ENCODE measurements at regions not wholly inside any gene's neighbourhood (a gene's known extent, or its start where the extent isn't known, plus 50 kb on each side); places are given as distances from the start of the nearest gene placed in this dataset.

DNA sequence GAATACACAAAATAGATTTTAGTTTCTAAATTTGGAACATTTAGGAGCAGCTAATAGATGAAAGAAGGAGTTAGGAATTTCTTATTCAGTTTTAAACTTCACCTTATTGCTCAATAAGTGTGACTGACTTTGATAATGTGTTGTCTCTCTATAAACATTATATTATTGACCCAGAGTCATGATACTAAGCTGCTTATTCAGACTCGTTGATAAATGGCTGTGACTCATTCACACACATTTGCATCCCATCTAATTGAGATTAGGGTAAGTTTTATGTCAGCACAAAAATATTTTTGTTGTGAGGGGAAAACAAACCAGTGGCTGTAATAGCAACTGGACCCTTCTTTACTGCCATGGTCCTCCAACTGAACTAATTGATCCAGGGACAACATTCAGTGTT is 137.6 kb downstream of the GOLIM4 start:
- DNase-seq = no peak

DNA sequence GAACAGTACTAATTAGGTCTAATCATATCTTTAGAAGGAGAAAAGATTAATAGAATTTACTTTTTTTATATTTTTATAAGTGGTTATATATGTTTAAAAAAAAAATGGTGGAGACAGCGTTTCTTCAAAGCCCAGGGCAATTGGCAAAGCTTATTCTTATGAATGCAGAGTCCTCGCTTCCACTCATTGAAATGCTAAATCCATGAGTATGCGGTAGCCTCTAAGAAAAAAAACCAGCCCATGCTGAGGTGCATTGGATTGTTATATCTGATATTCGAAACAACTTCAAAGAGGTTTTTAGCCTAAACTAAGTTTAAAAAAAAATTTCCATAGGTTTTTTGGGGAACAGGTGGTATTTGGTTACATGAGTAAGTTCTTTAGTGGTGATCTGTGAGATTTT is 142.8 kb downstream of the GOLIM4 start:
- DNase-seq = no peak

DNA sequence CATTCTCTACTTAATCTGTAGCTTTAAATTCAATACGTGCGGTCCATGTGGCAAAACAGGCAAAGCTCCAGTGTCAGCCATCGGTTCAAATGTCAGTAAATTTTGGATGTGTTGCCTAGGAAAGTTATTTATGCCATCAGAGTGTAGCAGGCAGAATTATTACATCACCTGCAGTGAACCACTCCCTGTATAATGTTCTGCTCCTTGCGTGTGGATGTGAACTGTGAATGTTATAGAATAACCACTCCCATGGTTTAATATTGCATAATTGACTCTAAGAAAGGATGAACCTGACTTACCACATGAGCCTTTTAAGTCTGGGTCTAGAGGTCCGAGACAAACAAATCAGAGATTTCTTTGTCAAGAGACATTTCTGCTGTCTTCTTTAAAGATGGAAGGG is 145.5 kb downstream of the GOLIM4 start:
- no peak for DNase-seq

DNA sequence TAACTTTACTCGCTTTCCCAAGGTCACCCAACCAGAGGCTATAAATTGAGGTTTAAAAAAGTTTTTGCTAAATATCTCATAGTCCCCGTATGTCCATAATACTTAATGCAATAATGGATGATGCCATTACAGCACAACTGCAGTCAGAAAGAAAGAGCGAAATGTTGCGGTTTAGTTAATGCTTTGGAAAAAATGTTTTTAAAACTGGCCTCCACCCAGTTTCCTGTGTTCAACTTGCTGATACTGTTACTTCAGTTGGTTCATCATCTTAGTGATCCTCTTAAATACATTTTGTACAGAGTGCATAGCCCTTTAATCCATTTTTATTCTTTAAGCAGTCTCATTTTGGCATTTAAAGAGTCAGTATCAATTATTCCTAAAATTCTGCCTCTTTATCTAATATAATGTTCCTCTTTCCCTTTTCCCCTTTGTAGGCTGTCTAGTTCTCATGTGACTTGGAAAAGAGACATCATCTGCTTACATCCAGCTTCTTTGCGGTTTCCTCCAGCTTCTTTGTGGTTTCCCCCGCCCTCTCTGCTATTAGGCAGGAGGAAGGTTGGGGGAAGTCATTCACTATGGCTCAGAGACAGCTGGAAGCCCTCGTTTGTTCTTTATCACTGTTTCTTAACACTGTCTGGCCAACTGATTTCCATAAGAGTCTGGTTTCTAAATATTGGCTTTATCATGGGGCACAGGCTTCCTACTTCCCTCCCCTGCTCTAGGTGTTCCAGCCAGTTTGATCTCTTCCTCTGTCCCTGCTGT is 154.3 kb downstream of the GOLIM4 start:
- no peak for DNase-seq

DNA sequence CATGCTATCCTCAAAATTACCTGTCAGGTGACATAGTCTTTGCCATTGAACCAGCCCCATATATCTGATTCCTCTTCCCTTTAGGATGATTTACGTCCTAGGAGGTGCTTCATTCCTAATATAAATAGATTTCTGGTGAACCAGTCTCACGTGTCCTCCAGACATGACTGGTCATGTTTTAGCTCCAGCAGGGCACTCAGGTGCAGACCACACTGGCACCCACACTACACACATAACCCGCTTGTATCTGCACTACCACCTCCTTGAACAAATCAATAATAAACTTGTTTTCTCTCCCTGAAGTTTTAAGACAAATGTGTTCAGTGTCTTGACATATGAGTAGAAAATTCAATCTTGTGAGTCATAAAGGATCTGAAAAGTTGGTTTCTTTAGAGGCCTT is 155.5 kb downstream of the GOLIM4 start:
- DNase-seq = no peak

DNA sequence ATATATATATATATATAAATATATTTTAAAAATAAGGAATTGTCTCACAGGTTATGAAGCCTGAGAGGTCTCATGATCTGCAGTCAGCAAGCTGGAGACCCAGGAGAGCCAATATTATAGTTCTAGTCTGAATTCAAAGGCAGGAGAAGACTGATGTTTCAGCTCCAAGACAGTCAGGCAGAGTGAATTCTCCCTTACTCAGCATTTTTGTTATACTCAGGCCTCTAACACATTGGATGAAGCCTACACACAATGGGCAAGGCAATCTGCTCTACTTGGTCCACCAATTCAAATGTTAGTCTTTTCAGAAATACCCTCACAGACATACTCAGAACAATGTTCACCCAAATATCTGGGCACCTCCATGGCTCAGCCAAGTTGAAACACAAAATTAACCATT is 157.2 kb downstream of the GOLIM4 start:
- no peak for DNase-seq

DNA sequence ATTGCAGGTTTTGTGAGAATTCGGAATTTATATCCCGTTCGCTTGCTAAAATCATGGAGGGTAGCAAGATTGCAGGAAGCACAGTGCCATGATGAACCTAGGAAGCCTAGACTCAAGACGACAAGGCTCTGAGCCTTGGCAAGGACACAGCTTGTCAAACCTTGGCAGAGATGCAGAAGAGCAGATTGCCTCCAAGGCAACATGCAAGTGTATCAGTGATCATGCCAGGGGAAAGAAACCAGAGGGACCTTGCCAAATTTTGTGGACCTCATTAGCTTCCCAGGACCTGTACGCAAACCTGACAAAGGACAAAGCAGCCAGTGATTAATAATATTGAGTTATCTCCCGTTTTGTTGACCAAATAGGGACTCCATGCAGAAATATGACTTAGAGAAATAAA is 159.7 kb downstream of the GOLIM4 start:
- no peak for DNase-seq

DNA sequence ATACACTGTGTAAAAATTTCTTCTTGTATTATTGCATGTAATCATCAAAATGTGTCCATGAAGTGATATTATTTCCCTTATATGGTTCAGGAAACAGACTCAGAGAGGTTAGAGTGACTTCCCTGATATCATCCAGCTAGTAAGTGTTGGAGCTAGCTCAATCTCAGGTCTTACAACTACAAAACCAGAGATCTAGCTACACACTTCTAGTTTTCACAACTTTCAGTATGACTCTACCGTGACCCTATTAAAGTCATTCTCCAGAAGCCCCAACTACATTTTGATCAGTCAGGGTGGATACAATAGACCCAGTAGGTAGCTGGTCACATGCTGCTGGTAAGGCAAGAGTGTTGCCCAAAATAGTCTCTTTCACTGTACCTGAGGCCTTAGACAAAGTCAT is 165.3 kb downstream of the GOLIM4 start:
- DNase-seq = no peak

DNA sequence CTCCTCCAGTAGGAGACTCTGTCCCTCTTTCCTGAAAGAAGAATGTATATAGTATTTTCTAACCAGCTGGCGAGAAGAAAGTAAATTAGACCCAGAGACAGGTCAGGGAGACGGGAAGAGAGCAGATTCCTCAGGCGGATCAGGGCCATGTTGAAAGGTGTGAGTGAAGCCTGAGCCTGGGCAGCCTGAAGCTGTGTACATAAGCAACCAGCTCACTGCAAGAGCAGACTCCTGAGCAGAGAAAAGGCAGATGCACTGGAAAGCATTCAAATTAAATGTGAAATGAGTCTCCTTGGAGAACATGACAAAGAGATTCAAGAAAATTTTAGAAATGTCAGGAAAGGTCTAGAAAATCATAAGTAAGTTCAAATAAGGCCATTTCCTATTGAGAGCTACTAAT is 165.8 kb downstream of the GOLIM4 start:
- no peak for DNase-seq

DNA sequence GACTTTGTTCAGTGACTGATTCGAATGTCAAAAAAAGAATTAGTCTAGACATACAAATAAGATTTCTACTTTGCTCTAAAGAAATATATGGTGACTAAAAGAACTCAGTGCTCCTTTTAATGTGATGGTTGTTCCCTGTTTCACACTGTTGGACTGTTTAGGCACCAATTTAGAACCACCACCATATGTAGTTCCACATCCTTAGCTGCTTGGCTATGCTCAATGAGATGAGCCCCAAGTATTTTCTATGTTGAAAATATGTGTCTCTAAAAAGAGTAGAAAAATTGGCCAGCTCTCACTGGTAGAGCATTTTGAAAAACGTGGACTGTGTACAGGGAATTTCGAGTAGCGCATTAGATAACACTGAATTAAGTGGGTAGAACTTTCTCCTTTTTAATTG is 167.3 kb downstream of the GOLIM4 start:
- DNase-seq = no peak

DNA sequence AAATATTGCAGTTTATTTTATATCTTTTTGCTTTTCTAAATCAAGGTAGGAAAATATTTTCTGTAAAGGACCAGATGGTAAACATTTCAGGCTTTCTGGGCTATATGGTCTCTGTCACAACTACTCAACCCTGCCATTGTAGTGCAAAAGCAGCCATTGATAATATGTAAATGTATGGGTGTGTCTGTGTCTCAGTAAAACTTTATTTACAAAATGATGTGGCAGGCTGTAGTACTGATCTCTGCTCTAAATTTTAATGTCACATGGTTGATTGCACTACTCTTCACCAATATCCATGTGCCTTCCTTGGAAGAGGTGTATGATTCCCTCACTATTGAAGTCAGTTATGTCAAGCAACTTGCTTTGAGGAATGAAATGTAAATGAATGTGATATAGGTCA is 175.0 kb downstream of the GOLIM4 start:
- DNase-seq = no peak

DNA sequence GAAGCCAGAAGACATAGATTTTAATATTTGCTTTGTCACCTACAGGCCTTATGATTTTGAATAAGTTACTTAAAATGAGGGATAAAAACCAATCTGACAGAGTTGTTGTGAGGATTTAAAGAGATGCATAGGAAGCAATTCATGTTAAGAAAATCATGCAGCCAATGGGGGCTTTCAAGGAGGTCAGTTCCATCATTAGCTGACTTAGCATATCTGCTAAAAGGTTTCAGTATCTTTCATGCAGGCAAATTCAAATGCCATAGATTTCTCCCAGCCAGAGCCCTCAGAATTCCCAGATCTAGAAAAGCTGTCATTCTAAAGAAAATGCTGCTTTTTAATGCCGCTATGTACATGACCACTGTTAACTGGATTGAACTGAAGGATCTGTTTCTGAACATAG is 176.1 kb downstream of the GOLIM4 start:
- DNase-seq = no peak

DNA sequence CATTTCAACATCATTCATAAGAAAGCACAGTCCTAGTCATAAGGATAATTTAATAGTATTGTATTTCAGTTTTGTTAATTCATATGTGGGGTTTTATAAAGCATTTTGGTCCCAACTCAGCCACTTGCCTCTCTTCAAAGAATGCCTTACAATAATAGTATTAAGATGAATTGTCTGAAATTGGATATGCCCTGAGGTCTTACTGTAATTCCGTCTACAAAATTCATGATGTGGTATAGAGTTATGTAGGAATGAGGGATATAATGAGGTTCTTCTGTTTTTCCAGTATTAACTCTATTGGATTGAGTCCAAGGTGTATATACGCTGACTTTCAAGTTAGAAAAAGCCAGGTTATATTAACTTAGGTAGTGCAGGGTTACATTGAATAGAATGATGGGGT is 177.0 kb downstream of the GOLIM4 start:
- no peak for DNase-seq

DNA sequence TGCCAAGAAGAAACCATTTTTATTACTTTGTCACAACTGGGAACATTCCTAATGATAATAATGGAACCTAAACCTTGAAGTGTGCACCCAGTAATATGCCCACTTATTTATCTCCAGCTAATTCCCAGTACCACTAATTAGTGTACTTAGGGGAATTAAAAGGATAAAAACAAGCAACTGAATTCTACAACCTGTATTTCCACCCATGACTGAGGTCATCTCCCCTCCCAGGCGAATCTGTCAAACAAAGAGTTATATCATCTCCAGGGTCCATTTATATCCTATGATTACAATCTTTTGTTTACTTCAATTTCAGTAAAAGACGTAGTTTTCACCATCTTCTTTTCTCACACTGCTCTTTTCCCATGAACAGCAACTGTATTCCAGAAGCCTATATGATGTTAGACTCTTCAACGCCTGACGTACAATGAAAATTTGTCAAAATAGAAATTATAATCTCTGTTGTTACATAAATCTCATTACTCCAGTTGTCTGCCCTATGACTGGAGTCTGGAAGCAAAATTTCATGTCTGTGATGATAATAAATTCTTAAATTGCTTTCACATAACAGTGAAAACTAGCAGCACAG is 177.6 kb downstream of the GOLIM4 start:
- no peak for DNase-seq

DNA sequence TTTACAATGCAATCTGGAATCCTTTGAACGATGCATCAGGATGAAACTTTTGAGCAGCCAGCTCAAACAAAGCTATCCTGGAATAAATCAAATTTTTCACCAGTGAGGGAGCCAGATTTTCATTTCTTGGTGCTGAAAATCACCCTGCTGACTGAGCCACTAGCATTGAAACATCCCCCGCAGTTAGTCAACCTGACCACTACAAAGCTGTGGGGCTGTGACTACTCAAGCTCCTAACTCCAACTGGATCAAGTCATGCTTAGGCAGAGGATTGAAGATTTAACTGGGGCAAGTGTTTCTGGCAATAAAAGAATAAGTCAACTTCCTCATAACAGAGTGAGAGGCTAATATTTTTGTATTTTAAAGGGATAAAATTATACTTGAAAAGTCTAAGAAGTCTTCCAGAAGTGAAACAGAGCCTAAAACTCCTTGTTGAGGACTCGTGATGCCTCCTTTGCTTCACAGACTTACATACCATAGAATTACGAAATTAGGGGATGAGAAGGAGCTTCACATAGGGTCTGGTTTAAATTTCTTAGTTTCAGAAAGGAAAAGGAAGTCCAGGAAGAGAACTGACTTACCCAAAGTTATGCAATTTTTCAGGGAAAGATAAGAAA is 177.8 kb downstream of the SERPINI1 start:
- DNase-seq = no peak

DNA sequence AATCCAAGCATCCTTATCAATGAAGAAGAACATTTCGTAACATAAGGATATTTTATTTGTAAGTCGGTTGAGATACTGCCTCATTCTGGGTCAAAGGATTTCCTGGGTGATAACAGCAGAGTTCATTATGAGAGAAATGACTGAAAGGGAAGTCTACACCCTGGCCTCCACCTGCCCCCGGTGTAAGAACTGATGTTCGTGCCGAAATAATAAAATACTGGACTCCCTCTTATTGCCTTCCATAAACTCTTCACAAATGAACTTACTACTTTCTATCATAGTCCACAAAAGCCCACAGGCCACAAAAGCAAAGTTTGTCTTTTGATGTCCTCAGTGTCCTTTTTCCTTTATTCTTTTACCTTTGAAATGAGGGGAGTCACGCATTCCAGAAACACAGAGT is 174.4 kb downstream of the SERPINI1 start:
- DNase-seq = no peak

DNA sequence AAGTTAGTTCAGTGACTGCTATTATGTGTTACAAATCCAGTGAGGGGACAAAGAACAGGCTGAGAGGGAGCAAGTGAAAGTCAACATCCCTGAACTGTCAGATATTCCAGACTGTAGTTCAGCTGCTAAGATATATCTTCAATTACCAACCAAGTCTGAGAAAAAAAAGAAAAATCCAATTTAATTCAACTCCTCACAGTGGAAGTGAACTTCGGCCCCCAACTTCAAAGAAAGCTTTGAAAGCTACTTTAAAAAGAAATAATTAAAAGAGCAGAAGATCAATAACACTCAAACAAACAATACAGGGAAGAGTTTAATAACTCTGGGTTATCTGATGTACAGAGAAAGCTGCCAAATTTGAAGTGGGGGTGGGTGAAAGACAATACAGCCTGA is 174.0 kb downstream of the SERPINI1 start:
- no peak for DNase-seq

DNA sequence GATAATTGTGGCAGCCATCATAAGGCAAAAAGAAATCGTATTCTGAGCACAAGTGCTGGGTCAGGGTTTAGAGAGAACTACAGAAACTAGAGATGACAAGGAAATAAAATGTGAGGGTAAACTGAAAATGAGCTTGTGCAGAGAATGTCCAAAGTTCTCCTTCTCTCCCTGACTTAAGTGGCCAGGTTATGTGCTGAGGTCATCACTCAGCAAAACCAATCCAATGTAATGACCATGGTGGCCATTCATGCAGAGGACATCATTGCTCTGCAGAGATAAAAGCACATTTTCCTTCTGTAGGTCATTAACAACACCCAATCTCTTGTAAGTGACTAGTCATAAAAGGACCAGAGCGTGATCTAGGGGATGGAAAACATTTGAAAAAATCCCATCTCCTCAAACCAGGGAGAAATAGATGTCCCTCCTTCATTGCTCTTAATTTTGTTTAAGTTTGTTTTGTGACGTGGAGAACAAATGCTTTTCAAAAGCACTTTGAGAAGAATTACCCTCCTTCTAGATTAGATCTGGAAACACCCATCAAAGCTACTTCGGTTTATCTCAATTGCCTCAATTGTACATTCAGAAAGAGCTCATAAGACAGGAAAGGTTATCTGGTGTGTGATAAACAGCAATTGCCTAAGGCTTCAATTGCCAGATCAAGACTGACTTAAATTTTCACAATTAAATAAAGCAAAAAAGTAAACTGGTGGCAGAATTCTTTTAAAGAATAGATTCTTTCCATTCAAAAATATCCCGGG is 173.4 kb downstream of the SERPINI1 start:
- no peak for DNase-seq

DNA sequence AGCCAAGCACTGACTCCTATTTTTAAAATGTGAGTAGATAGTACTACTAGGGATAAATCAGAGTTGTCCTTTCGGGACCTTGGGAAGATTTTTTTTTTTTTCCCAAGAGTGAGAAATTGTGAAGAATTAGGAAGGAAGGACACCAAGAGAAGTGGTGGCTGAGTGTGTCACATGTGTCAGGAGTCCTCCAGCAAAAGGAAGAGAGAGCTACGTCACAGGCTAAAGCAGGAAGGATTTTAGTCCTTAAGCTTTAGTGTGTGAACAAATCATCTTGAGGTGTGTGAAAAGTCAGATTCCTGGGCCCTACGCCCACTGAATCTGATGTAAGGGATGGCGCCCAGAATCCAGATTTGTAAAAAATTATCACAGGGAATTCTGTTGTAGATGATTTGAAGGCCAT is 172.7 kb downstream of the SERPINI1 start:
- DNase-seq = no peak

DNA sequence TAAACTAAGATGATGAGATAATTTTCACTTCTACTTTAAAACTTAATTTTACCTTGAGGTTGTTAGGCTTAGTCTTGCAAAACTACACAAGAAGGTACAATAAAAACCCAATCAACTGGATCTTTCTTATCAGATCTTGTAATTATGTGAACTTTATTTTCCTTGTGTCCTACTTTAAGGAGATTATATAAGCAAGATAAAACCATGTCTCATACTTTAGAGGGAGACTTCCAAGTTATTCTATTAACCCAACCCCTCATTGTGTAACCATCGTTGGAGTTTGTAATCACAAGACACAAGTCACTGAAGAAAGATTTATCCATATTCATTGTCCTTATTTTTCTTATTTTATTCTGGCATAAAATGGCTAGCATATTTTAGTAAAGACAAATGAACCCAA is 165.6 kb downstream of the SERPINI1 start:
- DNase-seq = no peak

DNA sequence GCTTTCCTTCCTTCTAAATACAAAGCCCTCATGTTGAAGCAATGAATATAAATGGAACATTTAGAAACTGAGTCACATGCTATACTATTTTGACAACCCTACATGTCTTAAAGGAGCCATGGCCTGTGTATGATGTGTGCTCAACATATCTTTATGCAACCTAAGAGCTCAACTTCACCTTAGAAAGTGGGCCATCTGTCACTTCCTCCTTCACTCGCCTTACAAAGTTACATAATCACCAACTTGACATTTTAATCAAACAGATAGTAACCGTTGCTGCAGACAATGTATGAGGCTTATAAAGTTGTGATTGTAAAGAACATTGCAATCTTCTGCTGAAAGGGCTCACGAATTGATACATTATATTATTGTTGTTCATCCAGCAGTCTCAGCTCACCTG is 163.6 kb downstream of the SERPINI1 start:
- no peak for DNase-seq

DNA sequence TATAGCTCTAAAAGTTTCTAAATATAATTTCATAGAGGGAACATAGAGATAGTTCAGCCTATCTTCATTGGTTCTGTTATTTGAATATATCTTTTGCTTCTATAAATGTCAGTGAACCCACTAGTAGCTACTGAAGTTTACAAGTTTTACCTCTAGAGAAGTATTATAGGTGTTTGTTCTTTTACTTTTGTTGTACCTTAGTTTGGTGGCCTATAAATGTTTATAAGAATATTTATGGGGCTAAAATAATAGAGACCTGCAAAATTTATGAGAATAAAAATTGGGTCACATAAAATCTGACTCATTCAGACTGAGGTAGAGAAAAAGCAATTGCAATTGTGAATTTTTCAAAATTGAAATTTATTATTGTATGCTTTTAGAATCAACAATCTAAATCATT is 162.6 kb downstream of the SERPINI1 start:
- no peak for DNase-seq

DNA sequence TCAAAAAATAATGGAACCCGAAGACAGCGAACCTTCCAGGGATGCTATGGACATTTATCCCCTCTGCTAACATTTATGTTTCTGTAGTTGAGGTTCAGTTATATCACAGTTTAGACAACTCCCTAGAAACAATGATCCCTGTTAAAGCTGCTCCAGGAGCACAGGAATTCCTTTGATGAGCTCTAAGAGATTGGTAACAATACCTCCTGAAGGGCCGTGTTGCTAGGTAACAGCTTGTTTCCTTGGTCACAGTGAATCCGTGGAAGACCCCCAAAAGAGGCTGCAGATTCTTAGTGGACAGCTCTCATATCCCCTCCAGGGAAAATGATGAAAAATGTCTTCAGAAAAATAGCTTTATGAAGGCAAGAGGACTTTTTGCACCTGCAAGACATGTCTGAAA is 160.2 kb downstream of the SERPINI1 start:
- no peak for DNase-seq

DNA sequence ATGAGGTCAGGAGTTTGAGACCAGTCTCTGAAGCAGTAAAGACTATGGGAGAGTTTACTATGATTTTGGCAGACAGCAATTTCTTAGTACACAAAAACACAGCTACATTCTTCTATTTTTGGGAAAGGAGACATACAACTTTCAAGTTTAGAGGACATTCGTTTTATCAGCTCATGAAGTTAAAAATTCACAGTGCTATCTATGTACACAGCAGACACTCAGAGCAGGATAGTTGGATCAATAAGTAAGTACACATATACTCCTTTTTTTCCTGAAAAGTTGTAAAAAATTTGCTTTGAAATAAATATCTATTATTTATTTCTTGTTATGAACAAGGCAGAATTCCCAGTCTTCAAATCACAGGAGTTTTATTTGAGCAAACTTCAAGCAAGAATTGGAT is 159.7 kb downstream of the SERPINI1 start:
- no peak for DNase-seq

All from DMS79 (cell line).